Lung (tissue), 11 donors: ENCODE measurements at regions not wholly inside any gene's neighbourhood (a gene's known extent, or its start where the extent isn't known, plus 50 kb on each side); places are given as distances from the start of the nearest gene placed in this dataset.

Experiments used
- ATAC-seq: fragments of 200-7000 bp; cut with Tn5 transposase; one replicate; pipeline ENCODE4 v1.9.1; 2020; ENCODE audit warnings: moderate number of reproducible peaks; ENCODE audit not compliant: insufficient read depth, low FRiP score
- DNase-seq, 3 donors: peaks; one replicate each; pipeline ENCODE4 v3.0.0-alpha.2; 2013 to 2017
- H3K27ac ChIP-seq, 2 donors: one replicate each; pipeline ENCODE4 v1.5.1; 2013; ENCODE audit warnings: mild to moderate bottlenecking in 2 of 2, moderate library complexity in 2 of 2, control low read depth in 1 of 2, inconsistent platforms in 1 of 2, low read depth in 1 of 2, low read length in 1 of 2
- H3K27me3 ChIP-seq, 3 donors: one replicate each; pipeline ENCODE4 v1.5.1; 2013; ENCODE audit warnings: low read length in 2 of 3; ENCODE audit not compliant: control insufficient read depth in 3 of 3, insufficient read depth in 3 of 3
- H3K36me3 ChIP-seq, 4 donors: one replicate each; pipeline ENCODE4 v1.5.1; 2013; ENCODE audit warnings: low read length in 4 of 4, mild to moderate bottlenecking in 1 of 4, moderate library complexity in 1 of 4; ENCODE audit not compliant: control insufficient read depth in 4 of 4, insufficient read depth in 4 of 4
- H3K4me1 ChIP-seq, 5 donors: one replicate each; pipeline ENCODE4 v1.5.1; 2013; ENCODE audit warnings: low read length in 5 of 5, mild to moderate bottlenecking in 2 of 5, moderate library complexity in 1 of 5; ENCODE audit not compliant: control insufficient read depth in 5 of 5, insufficient read depth in 5 of 5
- H3K4me3 ChIP-seq: one replicate; pipeline ENCODE4 v1.5.1; 2013; ENCODE audit warnings: mild to moderate bottlenecking, control low read depth, moderate library complexity
- H3K9ac ChIP-seq, 2 donors: one replicate each; pipeline ENCODE4 v1.5.1; 2013; ENCODE audit warnings: low read length in 2 of 2, control low read depth in 1 of 2; ENCODE audit not compliant: insufficient read depth in 1 of 2
- H3K9me3 ChIP-seq, 4 donors: one replicate each; pipeline ENCODE4 v1.5.1; 2013; ENCODE audit warnings: low read length in 3 of 4, mild to moderate bottlenecking in 1 of 4, moderate library complexity in 1 of 4; ENCODE audit not compliant: control insufficient read depth in 4 of 4, insufficient read depth in 3 of 4
- CTCF ChIP-seq: IDR thresholded peaks from 2 replicates; pipeline ENCODE4 v1.5.1; 2012; ENCODE audit warnings: mild to moderate bottlenecking; ENCODE audit errors: control extremely low read depth, extremely low read depth
- WGBS, 2 donors: extraction: QIAGEN DNeasy Blood & Tissue Kit; methylation state at CpG; one replicate each; pipeline ENCODE4 v1.1.7; 2013; 5-methylcytosine and 5-hydroxymethylcytosine counted together
- donor health status: control.
- donor health status: control.
- donor health status: Bipolar disorder and iron deficiency.
- donor health status: healthy.
- donor health status: DM: yes; HTN: yes; CAD: no.

- no peak overlapping the region for H3K9ac ChIP-seq
- 78 to 88% methylated on average over 2 of the region's 2 CpGs for WGBS, 2 donors
- no peaks in the 10 kb centered on the region for H3K36me3 ChIP-seq
- no peak for ATAC-seq
- peaks cover 0 to 14% (median 0%) of the 10 kb centered on the region in 4 donors for H3K9me3 ChIP-seq
- H3K27ac ChIP-seq: no peak overlapping the region
- no peak for TF ChIP-seq CTCF
- H3K4me3 ChIP-seq: no peak overlapping the region
- no peak for DNase-seq
- no peaks in the 10 kb centered on the region for H3K27me3 ChIP-seq
- H3K4me1 ChIP-seq: no peaks in the 10 kb centered on the region
Observed at GRCh38 chr2:53559302-53559966, 208.2 kb upstream of the CHAC2 start.

GRCh38 chr2:53558867-53559266, 208.7 kb upstream of the CHAC2 start:
- WGBS, 2 donors: 83 to 84% methylated on average over 2 of the region's 2 CpGs
- H3K36me3 ChIP-seq: no peaks in the 10 kb centered on the region
- H3K9me3 ChIP-seq: peaks cover 0 to 19% (median 1%) of the 10 kb centered on the region in 4 donors
- DNase-seq: no peak
- no peak overlapping the region for H3K9ac ChIP-seq
- no peak for TF ChIP-seq CTCF
- H3K4me3 ChIP-seq: no peak overlapping the region
- no peaks in the 10 kb centered on the region for H3K27me3 ChIP-seq
- no peak for ATAC-seq
- no peak overlapping the region for H3K27ac ChIP-seq
- H3K4me1 ChIP-seq: no peaks in the 10 kb centered on the region

GRCh38 chr2:53549497-53549896, 218.1 kb upstream of the CHAC2 start:
- peaks cover 0 to 3% (median 0%) of the 10 kb centered on the region in 5 donors for H3K4me1 ChIP-seq
- H3K36me3 ChIP-seq: no peaks in the 10 kb centered on the region
- ATAC-seq: no peak
- no peak overlapping the region for H3K4me3 ChIP-seq
- no peak overlapping the region for H3K9ac ChIP-seq
- H3K9me3 ChIP-seq: peaks cover 0 to 12% (median 1%) of the 10 kb centered on the region in 4 donors
- H3K27me3 ChIP-seq: no peaks in the 10 kb centered on the region
- WGBS, 2 donors: 71 to 80% methylated on average over 4 of the region's 4 CpGs
- no peak for TF ChIP-seq CTCF
- no peak overlapping the region for H3K27ac ChIP-seq
- no peak for DNase-seq

- Histone ChIP-seq H3K4me1 (peaks cover 0 to 3% (median 0%) of the 10 kb centered on the region in 5 donors), H3K9ac (no peak overlapping the region), H3K27me3 (no peaks in the 10 kb centered on the region), H3K27ac (no peak overlapping the region), H3K4me3 (no peak overlapping the region), H3K36me3 (no peaks in the 10 kb centered on the region), H3K9me3 (peaks cover 0 to 2% (median under 1%) of the 10 kb centered on the region in 4 donors)
- no peak for ATAC-seq
- no peak for TF ChIP-seq CTCF
- 79 to 87% methylated on average over 4 of the region's 4 CpGs for WGBS, 2 donors
- DNase-seq: no peak
Observed at GRCh38 chr2:53545604-53546003, 222.0 kb upstream of the CHAC2 start.
